LoVo (cell line): ENCODE measurements at regions not wholly inside any gene's neighbourhood (a gene's known extent, or its start where the extent isn't known, plus 50 kb on each side); places are given as distances from the start of the nearest gene placed in this dataset.
"Not testable (repeated sequence)": the region's sequence is repeated elsewhere in the genome, so short reads cannot be mapped to it uniquely, and the experiment has no call there.

ENCODE experiments used
- DNase-seq: peaks from one replicate; pipeline ENCODE4 v3.0.0-alpha.2; 2016; ENCODE audit warnings: low spot score

DNA sequence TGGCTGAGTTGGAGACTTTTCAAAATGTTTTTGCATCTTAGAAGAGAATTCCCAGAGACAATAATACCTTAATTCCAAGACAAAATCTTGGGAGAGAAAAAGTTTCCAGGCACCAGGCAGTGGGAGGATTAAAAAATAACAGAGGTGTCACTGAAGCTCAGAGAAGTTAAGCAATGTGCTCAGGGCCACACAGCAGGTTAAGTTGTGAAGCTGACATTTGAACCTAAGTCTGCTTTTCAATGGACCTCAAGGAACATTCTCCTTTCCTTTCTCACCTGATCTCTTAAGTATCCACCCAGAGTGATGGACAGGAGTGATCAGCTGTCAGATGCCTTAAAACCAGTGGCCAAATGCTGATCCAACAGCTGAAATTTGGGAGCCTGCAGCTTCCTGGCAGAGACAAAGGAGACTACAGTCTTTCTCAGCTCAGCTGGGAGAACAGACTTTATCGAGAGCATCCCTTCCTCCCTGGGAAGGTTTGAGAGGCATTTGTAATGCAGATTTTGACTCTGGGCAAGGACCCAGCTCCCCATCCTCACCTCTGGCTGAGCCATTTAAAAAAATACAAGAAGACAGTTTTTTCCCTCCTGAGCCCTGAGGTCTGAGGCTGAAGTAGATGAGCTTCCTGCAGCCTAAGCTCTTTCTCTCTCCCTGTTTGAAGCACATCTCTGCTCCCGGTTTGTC lies 174.9 kb upstream of the RPH3A start:
- DNase-seq, result no peak

DNA sequence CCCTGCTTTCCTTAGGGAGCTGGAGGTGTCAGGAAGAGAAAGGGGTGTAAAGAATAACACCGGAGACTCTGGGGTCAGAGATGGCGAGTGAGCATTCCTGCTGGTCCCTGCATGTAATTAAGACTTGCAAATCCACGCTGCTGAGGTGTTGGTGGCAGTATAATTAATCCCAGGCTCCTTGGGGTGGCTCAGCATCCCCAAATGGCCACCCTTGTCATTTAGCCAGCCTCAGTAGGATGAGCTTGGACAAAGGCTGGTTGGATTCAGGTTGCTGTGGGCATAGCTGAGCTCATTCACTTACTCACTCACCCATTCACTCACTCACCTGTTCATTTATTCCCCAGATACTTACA lies 174.4 kb upstream of the RPH3A start:
- DNase-seq, result no peak

DNA sequence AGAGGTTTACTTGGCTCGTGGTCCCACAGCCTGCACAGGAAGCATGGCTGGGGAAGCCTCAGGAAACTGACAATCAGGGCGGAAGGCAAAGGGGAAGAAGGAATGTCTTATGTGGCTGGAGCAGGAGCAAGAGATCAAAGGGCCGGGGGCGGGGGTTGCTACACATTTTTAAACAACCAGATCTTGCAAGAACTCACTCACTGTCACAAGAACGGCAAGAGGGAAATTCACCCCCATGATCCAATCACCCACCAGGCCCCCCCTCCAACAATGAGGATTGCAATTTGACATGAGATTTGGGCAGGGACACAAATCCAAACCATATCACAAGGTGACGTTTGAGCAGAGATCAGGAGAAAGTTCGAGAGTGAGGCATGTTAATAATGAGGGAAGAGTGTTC lies 163.7 kb upstream of the RPH3A start:
- no peak for DNase-seq

DNA sequence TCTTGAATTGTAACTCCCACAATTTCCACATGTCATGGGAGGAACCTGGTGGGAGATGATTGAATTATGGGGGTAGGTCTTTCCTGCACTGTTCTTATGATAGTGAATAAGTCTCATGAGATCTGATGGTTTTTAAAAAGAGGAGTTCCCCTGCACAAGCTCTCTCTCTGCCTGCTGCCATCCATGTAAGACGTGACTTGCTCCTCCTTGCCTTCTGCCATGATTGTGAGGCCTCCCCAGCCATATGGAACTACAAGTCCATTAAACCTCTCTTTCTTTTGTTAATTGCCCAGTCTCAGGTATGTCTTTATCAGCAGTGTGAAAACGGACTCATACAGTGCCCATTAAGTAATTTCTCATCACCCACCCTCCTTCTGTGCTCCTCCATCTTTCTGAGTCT lies 159.6 kb upstream of the RPH3A start:
- not testable (repeated sequence) for DNase-seq

DNA sequence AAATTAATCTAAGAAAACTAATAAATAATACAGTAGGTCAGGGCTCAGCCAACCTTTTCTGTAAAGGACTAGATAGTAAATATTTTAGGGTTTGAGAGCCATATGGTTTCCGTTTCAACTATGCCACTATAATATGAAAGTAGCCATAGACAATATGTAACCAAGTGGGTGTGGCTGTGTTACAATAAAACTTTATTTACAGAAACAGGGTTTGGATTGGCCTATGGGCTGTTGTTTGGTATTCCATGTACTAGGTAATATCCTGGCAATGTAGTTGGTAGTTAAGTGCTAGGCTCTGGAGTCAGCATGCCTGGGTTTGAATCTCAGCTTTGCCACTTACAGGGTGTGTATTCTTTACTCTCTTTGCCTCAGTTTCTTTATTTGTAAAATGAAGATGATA lies 156.5 kb upstream of the RPH3A start:
- DNase-seq, result no peak

DNA sequence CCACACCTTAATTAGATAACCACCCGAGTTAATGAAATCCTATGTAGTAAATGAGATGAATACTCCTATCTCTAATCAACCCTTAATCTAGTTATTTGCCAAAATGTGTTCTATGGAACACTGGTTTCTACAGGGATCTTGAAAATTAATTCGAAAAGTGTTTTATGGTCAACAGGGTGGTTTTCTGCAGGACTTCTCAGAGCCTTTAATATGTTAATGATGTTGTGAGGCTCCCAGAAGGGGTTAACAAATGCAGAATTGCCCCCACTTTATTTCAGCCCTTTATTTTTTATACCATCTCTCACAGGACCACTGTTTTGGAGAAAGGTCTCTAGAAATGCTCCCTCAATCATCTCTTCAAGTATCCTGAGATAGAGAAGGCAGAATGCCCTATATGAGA lies 153.1 kb upstream of the RPH3A start:
- DNase-seq, result no peak

DNA sequence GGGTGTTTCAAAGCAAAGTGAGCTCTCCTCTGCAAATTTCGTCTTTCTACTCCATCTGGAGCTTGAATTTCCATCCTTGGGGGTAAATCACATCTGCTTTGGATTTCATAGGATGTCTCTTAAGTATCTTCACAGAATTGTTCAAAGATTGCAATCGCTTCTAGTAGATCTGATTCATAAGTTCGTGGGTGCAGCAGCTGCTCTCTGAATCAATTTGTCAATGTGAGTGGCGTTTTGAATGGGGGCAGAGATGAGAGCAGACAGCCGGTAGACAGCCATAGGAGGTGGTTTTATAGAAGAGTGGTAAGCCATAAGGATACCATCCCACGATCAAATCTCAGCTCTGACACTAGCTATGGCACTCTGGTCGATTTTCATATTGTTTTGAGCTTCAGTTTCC lies 146.0 kb upstream of the RPH3A start:
- no peak for DNase-seq

DNA sequence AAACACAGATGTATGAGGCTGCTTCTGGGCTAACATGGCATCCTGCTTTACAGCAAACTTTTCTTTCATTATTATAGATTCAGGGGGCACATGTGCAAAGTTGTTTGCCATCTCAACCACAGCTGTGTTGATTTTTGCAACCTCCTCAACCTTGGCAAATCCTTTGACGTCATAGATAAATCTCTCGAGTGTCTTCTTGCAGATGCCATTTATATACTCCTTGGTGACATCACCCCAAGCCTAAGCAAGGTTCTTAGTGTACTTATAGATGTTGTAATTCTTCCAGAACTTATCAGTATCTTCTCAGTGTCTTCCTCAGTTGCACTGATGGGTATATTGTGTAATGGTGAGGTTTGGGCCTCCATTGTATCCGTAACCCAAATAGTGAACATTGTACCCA lies 135.4 kb upstream of the RPH3A start:
- no peak for DNase-seq

DNA sequence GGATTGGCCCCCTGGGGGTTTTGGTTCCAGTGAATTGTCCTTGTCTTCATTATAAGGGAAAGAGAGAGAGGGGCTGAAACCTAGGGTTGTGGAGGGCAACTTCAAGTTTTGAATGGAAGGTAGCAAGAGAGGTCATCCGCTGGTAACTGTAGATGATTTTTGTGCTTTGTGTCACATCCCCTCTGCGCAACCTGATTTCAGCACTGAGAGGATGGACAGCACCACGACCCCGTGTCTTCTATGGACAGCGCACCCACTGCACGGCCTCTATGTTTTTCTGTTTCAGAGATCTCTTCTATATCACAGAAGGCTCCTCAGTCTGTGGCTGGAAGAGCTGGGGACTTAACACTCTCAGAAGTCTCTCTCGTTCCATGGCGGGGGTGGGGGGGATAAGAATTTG lies 127.0 kb upstream of the RPH3A start:
- DNase-seq, result no peak

DNA sequence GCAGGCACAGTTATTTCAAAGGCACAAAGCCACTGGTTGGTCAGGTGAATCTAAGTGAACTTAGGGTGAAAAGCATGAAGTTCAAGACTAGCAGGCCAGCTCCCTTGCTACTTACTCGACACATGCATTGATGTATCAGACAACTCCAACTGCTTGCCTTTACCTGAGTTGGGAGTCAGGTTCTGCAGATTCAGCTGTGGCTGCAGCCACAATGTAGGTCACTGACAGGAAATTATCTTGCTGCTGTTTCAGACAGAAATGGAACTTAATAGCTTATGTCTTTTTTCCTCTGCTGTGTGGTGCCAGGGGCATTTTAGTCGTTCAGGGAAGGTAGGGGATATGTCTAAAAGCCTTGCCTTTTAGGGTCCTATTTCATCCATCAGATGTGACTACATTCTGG lies 125.6 kb upstream of the RPH3A start:
- DNase-seq, result no peak

DNA sequence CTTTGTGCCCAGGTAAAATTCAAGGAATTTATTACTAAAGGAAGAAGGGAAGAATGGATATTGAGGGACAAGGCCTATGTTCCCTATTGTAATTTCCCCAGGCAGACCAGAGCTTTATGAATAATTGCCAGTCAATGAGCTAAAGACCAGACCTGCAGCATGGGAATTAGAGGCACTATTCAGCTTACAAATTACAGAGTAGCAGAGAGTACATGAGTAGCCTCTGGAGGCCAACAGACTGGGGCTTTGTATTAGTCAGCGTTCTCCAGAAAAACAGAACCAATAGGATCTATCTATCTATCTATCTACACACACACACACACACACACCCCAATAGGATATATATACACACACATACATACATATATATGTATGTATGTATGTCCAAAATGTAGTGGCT lies 120.0 kb upstream of the RPH3A start:
- no peak for DNase-seq

DNA sequence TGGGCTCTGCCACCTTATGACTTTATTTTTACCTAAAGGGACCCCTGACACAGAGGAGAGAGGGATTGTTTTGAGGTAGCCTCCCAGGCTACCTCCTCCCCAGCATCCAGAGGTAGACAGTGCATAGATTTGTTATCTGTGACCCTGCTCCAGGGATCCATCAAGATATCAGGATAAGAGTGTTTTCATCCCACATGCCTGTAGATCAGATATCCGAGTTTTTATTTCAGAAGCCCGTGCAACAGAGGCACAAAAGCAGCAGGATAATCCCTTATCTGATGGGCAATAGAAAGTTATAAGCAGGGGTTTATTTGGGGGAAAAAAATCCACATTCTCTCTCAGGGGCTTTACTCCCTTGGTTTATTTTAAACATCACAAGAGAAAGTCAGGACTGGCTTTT lies 117.0 kb upstream of the RPH3A start:
- DNase-seq, result no peak

DNA sequence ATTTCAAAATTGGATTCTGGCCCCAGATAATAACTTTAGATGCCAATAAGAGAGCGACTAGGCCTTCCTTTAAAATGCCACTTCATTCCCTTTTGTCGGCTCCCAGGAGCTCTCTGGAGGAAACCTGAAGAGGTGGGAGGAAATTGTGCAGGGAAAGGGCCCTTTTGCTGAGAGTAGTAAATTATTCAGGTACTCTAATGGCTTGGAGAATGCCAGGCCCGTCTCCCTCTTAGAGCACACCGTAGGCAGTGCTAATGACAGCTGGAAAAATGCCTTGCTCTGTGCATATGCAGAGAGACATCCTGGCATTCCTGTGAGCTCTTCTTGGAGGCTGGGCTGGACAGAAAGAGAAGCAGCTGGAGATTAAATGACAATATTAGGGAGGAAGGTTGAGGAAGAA lies 115.0 kb upstream of the RPH3A start:
- no peak for DNase-seq

DNA sequence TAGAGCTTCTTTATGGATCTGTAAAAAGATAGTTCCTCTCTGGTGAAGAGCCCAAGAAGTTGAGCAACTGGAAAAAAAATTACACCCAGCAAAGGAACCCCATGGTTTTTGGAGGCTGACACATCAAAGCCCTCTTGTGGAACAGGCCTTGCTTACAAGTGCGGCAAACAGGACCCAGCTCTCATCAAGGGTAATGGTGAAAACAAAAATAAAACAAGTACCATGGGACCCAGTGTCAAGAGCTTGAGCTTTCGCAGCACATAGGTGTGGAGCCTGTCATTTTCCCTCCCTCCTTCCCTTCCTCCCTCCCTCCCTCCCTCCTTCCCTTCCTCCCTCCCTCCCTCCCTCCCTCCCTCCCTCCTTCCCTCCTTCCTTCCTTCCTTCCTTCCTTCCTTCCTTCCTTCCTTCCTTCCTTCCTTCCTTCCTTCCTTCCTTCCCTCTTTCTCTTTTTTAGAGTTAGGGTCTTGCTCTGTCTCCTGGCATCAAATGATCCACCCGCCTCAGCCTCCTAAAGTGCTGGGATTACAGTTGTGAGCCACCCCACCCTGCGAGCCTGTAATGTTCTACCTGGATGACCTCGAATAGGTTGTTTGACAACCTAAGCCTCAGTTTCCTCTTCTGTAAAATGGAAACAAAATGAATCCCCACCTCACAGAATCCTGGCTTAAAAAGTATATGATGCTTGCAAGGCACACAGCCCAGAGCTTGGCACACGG lies 114.3 kb upstream of the RPH3A start:
- no peak for DNase-seq

DNA sequence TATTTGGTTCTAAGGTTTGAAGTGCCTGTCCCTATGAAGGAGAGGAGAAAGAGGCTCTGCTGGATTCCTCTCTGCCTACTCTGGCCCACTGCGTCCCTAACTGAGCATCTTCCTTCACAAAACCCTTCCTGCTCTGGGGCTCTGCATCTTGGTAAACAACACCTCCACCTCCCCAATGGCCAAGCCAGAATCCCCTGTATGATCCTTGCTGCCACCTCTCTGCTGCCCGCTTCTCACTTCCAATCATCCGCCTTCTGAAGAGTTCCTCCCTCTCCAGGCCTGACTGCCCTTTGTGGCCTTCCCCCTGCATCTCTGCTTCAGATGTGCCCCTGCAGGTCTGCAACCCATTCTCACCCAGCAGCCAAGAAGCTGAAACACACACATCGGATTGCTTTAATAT lies 110.6 kb upstream of the RPH3A start:
- no peak for DNase-seq

DNA sequence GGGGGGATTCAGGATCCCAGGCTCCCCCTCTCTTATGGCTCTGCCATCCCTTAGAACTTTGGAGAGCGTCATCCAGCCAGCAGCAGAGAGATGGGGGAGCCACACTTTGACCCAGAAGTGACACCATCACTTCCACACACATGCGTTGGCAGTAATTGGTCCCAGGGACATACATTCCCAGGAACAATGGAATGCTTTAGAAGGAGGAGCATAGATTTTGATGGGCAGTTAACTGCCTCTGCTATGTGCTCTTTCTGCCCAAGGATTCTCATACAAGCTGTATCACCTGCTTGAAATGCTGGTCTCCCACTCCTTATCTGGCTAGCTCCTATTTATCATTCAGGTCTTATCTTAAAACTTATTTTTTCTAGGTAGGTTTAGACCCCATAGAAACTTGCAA lies 109.0 kb upstream of the RPH3A start:
- no peak for DNase-seq

DNA sequence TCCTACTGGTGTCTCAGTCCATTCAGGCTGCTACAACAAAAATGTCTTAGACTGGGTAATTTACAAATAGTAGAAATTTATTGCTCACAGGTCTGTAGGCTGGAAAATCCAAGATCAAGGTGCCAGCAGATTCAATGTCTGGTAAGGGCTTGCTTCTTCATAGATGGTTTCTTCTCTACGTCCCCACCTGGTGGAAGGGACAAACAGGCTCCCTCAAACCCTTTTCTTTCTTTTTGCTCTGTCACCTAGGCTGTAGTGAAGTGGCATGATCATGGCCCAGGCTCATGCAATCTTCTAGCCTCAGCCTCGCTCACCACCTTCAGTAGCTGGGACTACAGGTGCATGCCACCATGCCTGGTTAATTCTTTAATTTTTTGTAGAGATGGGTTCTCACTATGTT lies 106.8 kb upstream of the RPH3A start:
- DNase-seq, result no peak

DNA sequence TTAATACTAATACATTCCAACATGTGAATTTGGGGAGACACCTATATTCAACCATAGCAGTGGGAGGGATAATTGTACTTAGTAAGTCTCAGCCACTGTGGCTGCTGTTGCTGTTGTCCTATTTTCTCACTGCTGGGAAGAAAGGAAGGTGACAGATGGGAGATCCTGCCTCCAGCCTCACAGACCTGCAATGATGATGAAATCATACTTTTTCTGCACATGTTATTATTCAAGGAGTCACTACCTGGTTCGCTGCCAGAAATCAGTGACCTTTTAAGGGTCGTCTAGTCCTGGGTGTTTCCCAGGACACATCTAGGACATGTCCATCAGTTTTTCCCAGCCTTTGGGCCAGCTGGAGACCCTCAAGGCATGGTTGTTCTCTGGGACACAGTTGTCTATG lies 106.2 kb upstream of the RPH3A start:
- DNase-seq, result no peak

DNA sequence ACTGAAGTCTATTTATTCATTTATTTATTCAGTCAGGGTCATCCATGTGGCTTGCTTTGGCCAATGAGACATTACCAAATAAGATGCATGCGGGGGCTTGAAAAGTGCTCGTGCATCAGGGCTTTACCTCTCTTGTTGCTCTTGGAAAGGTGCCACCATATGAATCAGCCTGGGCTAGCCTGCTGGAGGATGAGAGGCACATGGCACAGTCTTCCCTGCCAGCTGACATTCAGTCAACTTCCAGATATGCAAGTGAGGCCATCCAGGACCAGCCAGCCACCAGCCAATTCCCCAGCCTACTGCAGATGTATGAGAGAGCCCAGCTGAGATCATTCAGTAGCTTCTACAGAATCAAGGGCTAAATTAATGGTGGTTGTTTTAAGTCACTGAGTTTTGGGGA lies 105.2 kb upstream of the RPH3A start:
- DNase-seq, result peak; percentile 25

DNA sequence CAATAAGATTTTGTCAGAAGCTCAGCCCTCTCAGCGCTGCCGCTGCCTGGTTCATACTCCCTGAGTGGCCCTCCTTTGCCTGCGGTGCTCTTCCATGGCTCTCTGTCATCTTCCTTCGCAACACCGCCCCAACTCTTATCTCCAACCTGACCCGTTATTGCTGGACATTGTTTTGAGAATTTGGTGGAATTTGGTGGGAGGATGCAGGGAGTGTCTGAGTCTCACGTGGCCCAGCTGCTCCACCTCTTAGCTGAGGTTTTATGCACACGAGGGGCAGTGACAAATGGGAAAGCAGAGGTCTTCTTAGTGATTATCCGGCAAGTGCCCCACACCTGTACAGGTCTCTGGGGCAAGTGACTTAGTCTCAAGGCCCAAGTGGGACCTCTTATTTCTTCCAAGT lies 97.5 kb upstream of the RPH3A start:
- no peak for DNase-seq

DNA sequence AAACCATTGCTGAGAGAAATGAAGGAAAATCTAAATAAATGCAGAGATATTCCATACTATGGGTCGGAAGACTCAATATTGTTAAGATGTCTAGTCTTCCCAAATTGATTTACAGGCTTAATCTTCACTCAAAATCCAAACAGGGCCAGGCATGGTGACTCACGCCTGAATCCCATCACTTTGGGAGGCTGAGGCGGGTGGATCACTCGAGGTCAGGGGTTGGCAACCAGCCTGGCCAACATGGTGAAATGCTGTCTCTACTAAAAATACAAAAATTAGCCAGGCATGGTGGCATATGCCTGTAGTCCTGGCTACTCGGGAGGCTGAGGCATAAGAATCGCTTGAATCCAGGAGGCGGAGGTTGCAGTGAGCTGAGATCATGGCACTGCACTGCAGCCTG lies 94.1 kb upstream of the RPH3A start:
- not testable (repeated sequence) for DNase-seq

DNA sequence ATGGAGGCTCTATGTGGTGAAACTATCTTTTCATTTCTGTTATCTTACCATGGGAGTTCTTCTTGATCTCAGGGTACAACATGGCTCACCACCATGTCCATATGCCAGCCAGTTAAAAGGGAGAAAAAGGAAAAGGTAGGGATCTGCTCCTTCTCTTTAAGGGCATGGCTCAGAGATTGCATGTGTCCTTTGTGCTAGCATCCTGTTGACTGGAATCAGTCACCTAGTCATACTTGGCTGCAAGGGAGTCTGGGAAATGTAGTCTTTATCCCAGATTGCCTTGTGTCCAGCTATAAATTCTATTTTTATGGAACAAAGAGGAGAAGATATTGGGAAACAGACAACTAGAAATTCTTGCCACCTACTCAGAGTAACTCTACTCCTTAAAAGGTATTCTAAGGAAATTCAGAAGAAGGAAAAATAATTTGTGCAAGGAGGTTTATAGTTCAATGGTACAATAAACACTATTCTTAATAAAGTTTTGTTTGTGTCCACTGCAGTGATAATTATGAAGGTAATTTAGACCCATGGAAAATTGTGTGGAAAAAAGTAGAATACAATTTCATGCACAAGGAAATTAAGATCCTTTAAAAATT lies 86.4 kb upstream of the RPH3A start:
- DNase-seq, result no peak

DNA sequence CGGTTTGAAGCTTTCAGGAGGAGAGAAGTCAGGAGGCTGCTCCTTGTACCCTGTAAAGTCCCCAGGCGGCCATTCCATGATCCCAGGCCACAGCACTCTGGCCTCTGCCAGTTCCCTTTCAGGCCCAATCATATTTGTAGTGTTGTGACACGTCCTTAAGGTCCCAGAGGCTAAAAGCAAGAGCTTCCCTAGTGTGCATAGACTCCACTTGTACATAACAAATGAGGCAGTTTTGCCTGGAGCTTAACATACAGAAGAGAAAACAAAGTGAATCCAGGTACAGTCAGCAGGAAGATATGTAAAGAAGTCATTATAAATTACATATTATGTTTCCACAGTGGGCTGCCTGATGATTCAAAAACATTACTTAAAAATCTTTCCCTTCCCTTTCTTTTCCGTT lies 81.1 kb upstream of the RPH3A start:
- DNase-seq, result no peak

DNA sequence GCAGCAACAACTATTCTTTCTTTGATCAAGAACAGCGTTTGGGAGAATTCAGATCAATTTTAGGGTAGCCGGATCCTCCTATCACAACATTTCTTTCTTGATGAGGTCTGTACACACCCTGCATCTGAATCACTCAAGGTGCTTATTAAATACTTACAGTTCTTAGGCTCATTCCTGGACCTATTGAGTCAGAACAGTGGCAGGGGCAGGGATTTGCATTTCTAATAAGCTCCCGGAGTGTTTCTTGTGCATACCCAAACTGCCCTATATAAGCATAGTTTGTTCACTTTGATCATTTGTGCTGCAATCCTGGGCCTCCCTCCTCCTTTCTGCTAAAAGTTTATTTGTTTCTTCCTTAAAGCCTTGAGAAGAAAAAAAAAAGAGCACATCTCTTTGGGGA lies 80.5 kb upstream of the RPH3A start:
- DNase-seq, result no peak
